HG03460 (cell line): ENCODE measurements at regions not wholly inside any gene's neighbourhood (a gene's known extent, or its start where the extent isn't known, plus 50 kb on each side); places are given as distances from the start of the nearest gene placed in this dataset.
"Not testable (repeated sequence)": the region's sequence is repeated elsewhere in the genome, so short reads cannot be mapped to it uniquely, and the experiment has no call there.

ENCODE experiments used
- ATAC-seq: cut with Tn5 transposase; IDR thresholded peaks from one replicate; pipeline ENCODE4 v1.9.1; 2021; ENCODE audit not compliant: unreplicated experiment

GRCh38 chr15:95168951-95169431 lies 937.6 kb downstream of the MCTP2 start:
- no peak for ATAC-seq

GRCh38 chr15:95169541-95170459 lies 938.4 kb downstream of the MCTP2 start:
- no peak for ATAC-seq

- no peak for ATAC-seq
Measured at GRCh38 chr15:95170561-95171380, 939.4 kb downstream of the MCTP2 start.

- no peak for ATAC-seq
Measured at GRCh38 chr15:95171564-95171963, 940.2 kb downstream of the MCTP2 start.

- ATAC-seq, result no peak
Measured at GRCh38 chr15:95174301-95175259, 943.2 kb downstream of the MCTP2 start.

GRCh38 chr15:95175914-95176658 lies 944.7 kb downstream of the MCTP2 start:
- ATAC-seq, result no peak

GRCh38 chr15:95176794-95177577 lies 945.6 kb downstream of the MCTP2 start:
- no peak for ATAC-seq

GRCh38 chr15:95180530-95180929 lies 949.2 kb downstream of the MCTP2 start:
- ATAC-seq, result no peak

- ATAC-seq, result no peak
Measured at GRCh38 chr15:95182091-95182490, 950.7 kb downstream of the MCTP2 start.

- ATAC-seq, result no peak
Measured at GRCh38 chr15:95192923-95193322, 961.6 kb downstream of the MCTP2 start.

- ATAC-seq, result no peak
Measured at GRCh38 chr15:95194746-95195145, 963.4 kb downstream of the MCTP2 start.

GRCh38 chr15:95196176-95196915 lies 965.0 kb downstream of the MCTP2 start:
- ATAC-seq, result no peak

- no peak for ATAC-seq
Measured at GRCh38 chr15:95202569-95203349, 971.4 kb downstream of the MCTP2 start.

GRCh38 chr15:95205077-95205476 lies 973.7 kb downstream of the MCTP2 start:
- no peak for ATAC-seq

- ATAC-seq, result not testable (repeated sequence)
Measured at GRCh38 chr15:95205830-95206229, 974.5 kb downstream of the MCTP2 start.

GRCh38 chr15:95208071-95208470 lies 976.7 kb downstream of the MCTP2 start:
- ATAC-seq, result no peak

GRCh38 chr15:95208988-95209387 lies 977.6 kb downstream of the MCTP2 start:
- no peak for ATAC-seq
